Astrocyte of the cerebellum (primary cell): ENCODE measurements at regions not wholly inside any gene's neighbourhood (a gene's known extent, or its start where the extent isn't known, plus 50 kb on each side); places are given as distances from the start of the nearest gene placed in this dataset.

Source experiments
- DNase-seq: peaks from one replicate; pipeline ENCODE4 v3.0.0-alpha.2; 2011; ENCODE audit warnings: low read depth
- H3K4me3 ChIP-seq: 2 replicates; pipeline ENCODE4 v1.5.1; 2011; ENCODE audit warnings: mild to moderate bottlenecking, low read depth, low read length, moderate library complexity
- CTCF ChIP-seq: IDR thresholded peaks from 2 replicates; pipeline ENCODE4 v1.5.1; 2012; ENCODE audit warnings: low read length, low read depth, moderate library complexity, mild to moderate bottlenecking; ENCODE audit errors: missing control alignments
- in situ Hi-C: cut with HindIII; loops from 2 replicates; pipeline ENCODE4 v1.10.0; 2017; ENCODE audit warnings: low sequenced_read_pairs

DNA sequence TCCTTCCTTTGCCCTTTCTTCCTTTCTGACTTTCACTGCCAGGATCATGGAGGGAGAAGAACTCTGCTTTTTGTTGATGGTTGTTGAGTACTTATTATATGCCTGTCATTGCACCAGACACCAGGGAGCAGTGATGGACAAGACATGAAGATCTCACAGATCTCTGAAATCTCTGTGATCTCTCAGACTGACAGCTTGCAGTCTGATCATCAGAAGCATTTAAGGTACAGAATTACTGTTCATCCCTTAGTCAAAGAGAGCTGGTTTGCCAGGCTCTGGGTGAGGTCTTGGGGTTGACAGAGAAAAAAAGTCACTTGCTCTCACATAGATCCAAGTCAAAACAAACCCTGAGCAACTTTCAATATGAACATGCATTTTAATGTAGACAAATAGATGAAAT is 299.5 kb upstream of the FMN2 start:
- in situ Hi-C loops, result no loop called here

DNA sequence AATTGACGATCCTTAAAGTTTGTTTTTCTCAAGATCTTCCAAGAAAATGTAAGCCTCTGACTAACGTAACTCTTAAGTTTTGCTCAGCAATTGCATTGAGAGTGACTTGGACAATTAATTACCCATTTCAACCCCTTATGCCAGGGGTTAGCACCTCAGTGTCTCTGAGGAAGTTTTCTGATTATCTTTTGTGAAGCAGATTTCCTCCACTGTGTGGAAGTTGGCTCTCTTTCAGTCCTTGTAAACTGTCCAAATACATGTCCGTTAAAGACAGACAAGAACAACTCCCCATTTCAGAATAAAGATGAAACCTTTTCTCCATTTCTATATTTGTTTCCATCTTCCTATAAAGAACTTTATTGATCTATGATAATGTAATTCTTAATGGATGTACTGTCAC is 296.4 kb upstream of the FMN2 start:
- no peak overlapping the region for H3K4me3 ChIP-seq
- in situ Hi-C loops, result no loop called here
- no peak for DNase-seq
- TF ChIP-seq CTCF, result no peak

More for the DNA sequence above, 299.5 kb upstream of the FMN2 start:
- no peak for DNase-seq
- no peak for TF ChIP-seq CTCF
- no peak overlapping the region for H3K4me3 ChIP-seq

DNA sequence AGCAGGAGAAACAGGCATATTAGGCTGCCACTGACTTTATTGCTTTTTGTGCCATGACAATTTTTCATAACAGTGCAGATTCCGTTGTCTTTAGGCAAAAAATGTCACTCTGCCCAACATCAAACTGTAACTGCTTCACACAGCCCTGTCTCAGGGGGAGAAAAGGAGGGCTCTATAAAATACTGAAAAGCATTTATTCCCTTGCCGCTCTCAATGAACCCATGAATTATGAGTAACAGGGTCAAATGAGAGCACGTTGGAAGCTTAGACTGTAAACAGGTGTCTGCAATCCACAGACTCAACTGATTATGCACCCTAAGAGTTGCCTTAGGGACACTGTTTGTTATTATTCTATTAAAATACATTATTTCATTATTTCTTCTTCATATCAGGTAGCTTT is 292.1 kb upstream of the FMN2 start:
- DNase-seq, result no peak
- in situ Hi-C loops, result no loop called here
- no peak overlapping the region for H3K4me3 ChIP-seq
- TF ChIP-seq CTCF, result no peak

GRCh38 chr1:239800861-239801260 is 290.8 kb upstream of the FMN2 start:
- in situ Hi-C loops, result no loop called here
- DNase-seq, result no peak
- no peak for TF ChIP-seq CTCF
- H3K4me3 ChIP-seq, result no peak overlapping the region

- in situ Hi-C loops, result no loop called here
- no peak for DNase-seq
- no peak overlapping the region for H3K4me3 ChIP-seq
- TF ChIP-seq CTCF, result no peak
These were observed 289.4 kb upstream of the FMN2 start for GRCh38 chr1:239802275-239802674.

- in situ Hi-C loops, result no loop called here
- no peak overlapping the region for H3K4me3 ChIP-seq
- no peak for TF ChIP-seq CTCF
- no peak for DNase-seq
These were observed 287.9 kb upstream of the FMN2 start for GRCh38 chr1:239803781-239804180.

DNA sequence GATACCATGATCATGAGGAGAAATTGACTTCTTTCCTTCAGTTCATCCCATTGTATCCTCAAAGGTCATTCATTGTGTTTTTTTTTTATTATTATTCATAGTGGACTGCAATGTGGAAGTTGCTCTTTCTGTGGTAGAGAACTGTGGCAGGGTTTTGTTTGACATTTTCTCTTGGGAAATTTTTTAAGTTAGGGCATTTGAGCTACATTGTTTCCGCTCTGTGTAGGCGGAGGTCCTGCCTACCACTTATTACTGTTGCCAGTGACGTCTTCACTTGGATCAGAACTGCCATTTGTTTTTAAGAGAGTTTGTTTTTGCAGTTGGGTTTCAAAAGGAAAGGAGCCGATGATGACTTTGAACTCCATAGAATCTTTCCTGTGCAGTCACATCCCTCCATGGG is 287.4 kb upstream of the FMN2 start:
- in situ Hi-C loops, result no loop called here
- TF ChIP-seq CTCF, result no peak
- H3K4me3 ChIP-seq, result no peak overlapping the region
- no peak for DNase-seq
